GM21447 (cell line): ENCODE measurements at regions not wholly inside any gene's neighbourhood (a gene's known extent, or its start where the extent isn't known, plus 50 kb on each side); places are given as distances from the start of the nearest gene placed in this dataset.

Experiments used
- ATAC-seq: cut with Tn5 transposase; IDR thresholded peaks from one replicate; pipeline ENCODE4 v1.9.1; 2021; ENCODE audit not compliant: unreplicated experiment

DNA sequence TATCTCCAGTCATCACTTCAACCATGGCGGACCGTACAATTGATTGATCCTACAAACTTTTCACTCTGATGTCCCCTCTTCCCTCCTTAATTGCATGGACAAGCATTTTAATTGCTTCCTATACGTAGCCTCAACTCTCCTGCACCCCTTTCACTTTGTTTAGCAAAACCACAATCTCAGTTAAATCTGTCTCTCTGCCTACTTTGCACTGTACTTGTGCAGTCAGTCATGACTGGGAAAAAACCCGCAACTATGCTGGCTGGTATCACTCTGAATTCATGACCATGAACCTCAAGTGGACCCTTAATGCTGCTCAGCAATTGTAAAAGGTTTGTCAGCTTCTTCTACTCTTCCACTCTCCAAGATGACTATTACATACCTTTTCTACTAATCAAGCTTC, 51.7 kb upstream of the AFF2 start:
- no peak for ATAC-seq
